Liver (tissue), 7 donors: ENCODE measurements at regions not wholly inside any gene's neighbourhood (a gene's known extent, or its start where the extent isn't known, plus 50 kb on each side); places are given as distances from the start of the nearest gene placed in this dataset.

Source experiments
- DNase-seq: peaks from one replicate; pipeline ENCODE4 v3.0.0-alpha.2; 2017; ENCODE audit warnings: low spot score
- H3K27ac ChIP-seq, 2 donors: one replicate each; pipeline ENCODE4 v1.7.0; 2013; ENCODE audit warnings: inconsistent platforms in 2 of 2, low read length in 2 of 2, control low read depth in 1 of 2, low read depth in 1 of 2, mild to moderate bottlenecking in 1 of 2
- H3K27me3 ChIP-seq, 4 donors: one replicate each; pipeline versions ENCODE4 v1.6.1 to v1.7.0; 2013; ENCODE audit warnings: low read length in 3 of 4, inconsistent platforms in 1 of 4, mild to moderate bottlenecking in 1 of 4, moderate library complexity in 1 of 4; ENCODE audit not compliant: control insufficient read depth in 4 of 4, insufficient read depth in 4 of 4
- H3K36me3 ChIP-seq, 4 donors: one replicate each; pipeline versions ENCODE4 v1.6.1 to v1.7.0; 2013; ENCODE audit warnings: low read length in 3 of 4, mild to moderate bottlenecking in 3 of 4, low read depth in 1 of 4, moderate library complexity in 1 of 4; ENCODE audit not compliant: control insufficient read depth in 4 of 4, insufficient read depth in 3 of 4
- H3K4me1 ChIP-seq, 4 donors: one replicate each; pipeline versions ENCODE4 v1.6.1 to v1.7.0; 2013; ENCODE audit warnings: low read length in 3 of 4, mild to moderate bottlenecking in 3 of 4, moderate library complexity in 1 of 4; ENCODE audit not compliant: control insufficient read depth in 4 of 4, insufficient read depth in 4 of 4
- H3K4me3 ChIP-seq, 3 donors: one replicate each; pipeline versions ENCODE4 v1.6.1 to v1.7.0; 2013; ENCODE audit warnings: low read length in 3 of 3, control low read depth in 1 of 3, low read depth in 1 of 3, mild to moderate bottlenecking in 1 of 3
- H3K9ac ChIP-seq, 2 donors: one replicate each; pipeline ENCODE4 v1.7.0; 2013; ENCODE audit warnings: low read length in 2 of 2, mild to moderate bottlenecking in 2 of 2, moderate library complexity in 2 of 2, control low read depth in 1 of 2, low read depth in 1 of 2
- H3K9me3 ChIP-seq, 4 donors: one replicate each; pipeline versions ENCODE4 v1.6.1 to v1.7.0; 2013; ENCODE audit warnings: low read length in 3 of 4; ENCODE audit not compliant: control insufficient read depth in 4 of 4
- FOXA1 ChIP-seq: IDR thresholded peaks from 2 replicates; pipeline ENCODE4 v1.6.1; 2016; ENCODE audit warnings: antibody characterized with exemption
- FOXA2 ChIP-seq: IDR thresholded peaks from 2 replicates; pipeline ENCODE4 v1.6.1; 2016; ENCODE audit warnings: antibody characterized with exemption
- HNF4A ChIP-seq, 2 donors: conservative IDR thresholded peaks; 2 replicates each; pipeline ENCODE4 v1.6.1; 2016; ENCODE audit warnings: antibody characterized with exemption in 2 of 2, mild to moderate bottlenecking in 2 of 2
- HNF4G ChIP-seq: IDR thresholded peaks from 2 replicates; pipeline ENCODE4 v1.6.1; 2016; ENCODE audit warnings: antibody characterized with exemption
- NR2F2 ChIP-seq: IDR thresholded peaks from 2 replicates; pipeline ENCODE4 v1.6.1; 2016; ENCODE audit warnings: antibody characterized with exemption
- RXRA ChIP-seq, 2 donors: IDR thresholded peaks; 2 replicates each; pipeline ENCODE4 v1.6.1; 2017 to 2018; ENCODE audit warnings: antibody characterized with exemption in 2 of 2, mild to moderate bottlenecking in 1 of 2
- SP1 ChIP-seq: IDR thresholded peaks from 2 replicates; pipeline ENCODE4 v1.6.1; 2018; ENCODE audit warnings: antibody characterized with exemption, mild to moderate bottlenecking
- WGBS: extraction: QIAGEN DNeasy Blood & Tissue Kit; methylation state at CpG from one replicate; pipeline ENCODE4 v1.1.7; 2013; 5-methylcytosine and 5-hydroxymethylcytosine counted together
- TF ChIP-seq, protein P1 (sequence below): IDR thresholded peaks from 2 replicates; pipeline ENCODE4 v1.6.1; 2016; ENCODE audit warnings: antibody characterized with exemption
- TF ChIP-seq, protein P2 (sequence below): IDR thresholded peaks from 2 replicates; pipeline ENCODE4 v1.6.1; 2016; ENCODE audit warnings: antibody characterized with exemption, mild to moderate bottlenecking
- TF ChIP-seq, protein P3 (sequence below): IDR thresholded peaks from 2 replicates; pipeline ENCODE4 v1.6.1; 2016; ENCODE audit warnings: antibody characterized with exemption
- TF ChIP-seq, protein P4 (sequence below): IDR thresholded peaks from 2 replicates; pipeline ENCODE4 v1.6.1; 2016; ENCODE audit warnings: antibody characterized with exemption
- donor health status: healthy.
- donor health status: healthy.
- donor health status: healthy.
- donor health status: healthy.

DNA sequence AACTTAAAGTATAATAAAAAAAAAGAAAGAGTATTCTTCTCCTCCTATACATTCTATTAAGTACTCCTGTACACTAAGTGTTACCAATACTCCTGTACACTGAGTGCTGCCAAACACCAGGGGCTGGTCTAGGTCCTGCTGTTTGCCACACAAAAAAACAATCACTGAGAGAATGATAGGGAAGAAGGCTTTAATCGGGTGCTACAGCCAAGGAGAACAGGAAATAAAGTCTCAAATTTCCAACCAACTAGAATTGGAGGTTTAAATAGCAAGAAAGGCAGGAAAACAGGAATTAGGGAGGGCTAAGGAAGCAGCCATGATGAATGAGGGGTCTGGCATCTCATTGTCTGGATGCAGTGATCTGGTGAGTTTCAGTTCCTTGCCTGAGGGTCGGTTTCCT lies 239.8 kb downstream of the ZNF674 start (continued):
- no peak for TF ChIP-seq NR2F2
- TF ChIP-seq FOXA1, result no peak
- TF ChIP-seq, protein P1, sequence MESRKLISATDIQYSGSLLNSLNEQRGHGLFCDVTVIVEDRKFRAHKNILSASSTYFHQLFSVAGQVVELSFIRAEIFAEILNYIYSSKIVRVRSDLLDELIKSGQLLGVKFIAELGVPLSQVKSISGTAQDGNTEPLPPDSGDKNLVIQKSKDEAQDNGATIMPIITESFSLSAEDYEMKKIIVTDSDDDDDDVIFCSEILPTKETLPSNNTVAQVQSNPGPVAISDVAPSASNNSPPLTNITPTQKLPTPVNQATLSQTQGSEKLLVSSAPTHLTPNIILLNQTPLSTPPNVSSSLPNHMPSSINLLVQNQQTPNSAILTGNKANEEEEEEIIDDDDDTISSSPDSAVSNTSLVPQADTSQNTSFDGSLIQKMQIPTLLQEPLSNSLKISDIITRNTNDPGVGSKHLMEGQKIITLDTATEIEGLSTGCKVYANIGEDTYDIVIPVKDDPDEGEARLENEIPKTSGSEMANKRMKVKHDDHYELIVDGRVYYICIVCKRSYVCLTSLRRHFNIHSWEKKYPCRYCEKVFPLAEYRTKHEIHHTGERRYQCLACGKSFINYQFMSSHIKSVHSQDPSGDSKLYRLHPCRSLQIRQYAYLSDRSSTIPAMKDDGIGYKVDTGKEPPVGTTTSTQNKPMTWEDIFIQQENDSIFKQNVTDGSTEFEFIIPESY, result no peak
- no peak for TF ChIP-seq FOXA2

DNA sequence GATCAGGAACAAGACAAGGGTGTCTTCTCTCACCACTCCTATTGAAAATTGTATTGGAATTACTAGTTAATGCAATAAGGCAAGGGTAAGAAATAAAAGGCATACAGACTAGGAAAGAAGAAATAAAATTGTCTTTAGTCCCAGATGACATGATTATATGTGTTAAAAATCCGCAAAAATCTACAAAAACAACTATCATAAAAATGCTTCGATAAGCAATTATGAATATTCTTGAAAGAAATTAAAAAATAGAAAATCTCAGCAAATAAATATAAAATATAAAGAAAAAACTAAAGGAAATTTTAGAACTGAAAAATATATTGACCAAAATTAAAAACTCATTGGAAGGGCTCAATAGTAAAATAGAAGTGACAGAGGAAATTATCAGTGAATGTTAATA lies 243.3 kb downstream of the ZNF674 start:
- no peak for DNase-seq
- H3K27ac ChIP-seq, result no peak overlapping the region
- peaks cover 0 to 3% (median 0%) of the 10 kb centered on the region in 4 donors for H3K9me3 ChIP-seq
- H3K27me3 ChIP-seq, result no peaks in the 10 kb centered on the region
- WGBS, result 91% methylated on average over 2 of the region's 2 CpGs
- H3K4me1 ChIP-seq, result no peaks in the 10 kb centered on the region
- H3K36me3 ChIP-seq, result no peaks in the 10 kb centered on the region
- no peak overlapping the region for H3K4me3 ChIP-seq
- no peak overlapping the region for H3K9ac ChIP-seq
- no peak for TF ChIP-seq RXRA (IDR thresholded peaks at IDR 0.05)
- no peak for TF ChIP-seq FOXA1

DNA sequence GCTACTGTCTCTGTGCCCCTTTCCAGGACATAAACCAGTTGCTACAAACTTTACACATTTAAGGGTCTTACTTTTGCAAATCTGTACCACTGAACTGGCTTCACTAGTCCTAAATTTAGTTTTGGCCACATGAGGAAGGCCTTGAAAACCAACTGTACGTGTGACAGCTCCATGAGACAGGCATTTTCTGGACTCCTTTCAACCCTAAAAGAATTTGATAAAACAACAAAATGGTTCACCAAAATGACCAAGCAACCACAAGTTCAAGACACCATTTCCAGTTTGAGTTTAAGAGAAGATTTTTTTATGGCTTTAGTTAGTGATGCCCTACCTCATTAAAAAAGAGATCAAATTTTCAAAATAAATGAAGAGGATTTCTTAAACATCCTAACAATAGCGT lies 246.4 kb downstream of the ZNF674 start:
- Histone ChIP-seq H3K36me3 (no peaks in the 10 kb centered on the region), H3K4me3 (no peak overlapping the region), H3K9me3 (no peaks in the 10 kb centered on the region), H3K4me1 (no peaks in the 10 kb centered on the region), H3K9ac (no peak overlapping the region), H3K27me3 (no peaks in the 10 kb centered on the region), H3K27ac (no peak overlapping the region)
- 90% methylated on average over 2 of the region's 2 CpGs for WGBS
- TF ChIP-seq SP1, result no peak
- no peak for TF ChIP-seq HNF4G
- no peak for DNase-seq

DNA sequence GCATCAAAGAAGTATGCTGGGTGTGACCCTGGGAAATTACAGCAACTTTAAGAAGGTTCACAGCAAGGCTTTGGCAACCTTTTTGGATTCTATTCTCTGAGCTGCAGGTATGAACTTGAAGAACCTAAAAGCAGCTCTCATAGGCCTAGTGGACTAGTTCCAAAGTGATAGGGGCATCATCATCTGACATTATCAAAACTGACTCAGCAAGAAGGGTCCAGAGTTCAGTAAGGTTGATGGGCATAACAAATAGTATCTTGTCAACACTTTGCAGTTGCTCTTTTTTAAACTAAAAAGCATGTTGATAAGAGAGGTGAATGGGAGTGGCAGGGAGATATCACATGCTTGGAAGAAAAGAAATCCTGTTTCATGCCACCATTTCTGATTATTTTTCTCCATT lies 249.3 kb downstream of the ZNF674 start:
- no peak for TF ChIP-seq RXRA (IDR thresholded peaks at IDR 0.05)
- no peak for TF ChIP-seq HNF4G
- TF ChIP-seq, protein P2, sequence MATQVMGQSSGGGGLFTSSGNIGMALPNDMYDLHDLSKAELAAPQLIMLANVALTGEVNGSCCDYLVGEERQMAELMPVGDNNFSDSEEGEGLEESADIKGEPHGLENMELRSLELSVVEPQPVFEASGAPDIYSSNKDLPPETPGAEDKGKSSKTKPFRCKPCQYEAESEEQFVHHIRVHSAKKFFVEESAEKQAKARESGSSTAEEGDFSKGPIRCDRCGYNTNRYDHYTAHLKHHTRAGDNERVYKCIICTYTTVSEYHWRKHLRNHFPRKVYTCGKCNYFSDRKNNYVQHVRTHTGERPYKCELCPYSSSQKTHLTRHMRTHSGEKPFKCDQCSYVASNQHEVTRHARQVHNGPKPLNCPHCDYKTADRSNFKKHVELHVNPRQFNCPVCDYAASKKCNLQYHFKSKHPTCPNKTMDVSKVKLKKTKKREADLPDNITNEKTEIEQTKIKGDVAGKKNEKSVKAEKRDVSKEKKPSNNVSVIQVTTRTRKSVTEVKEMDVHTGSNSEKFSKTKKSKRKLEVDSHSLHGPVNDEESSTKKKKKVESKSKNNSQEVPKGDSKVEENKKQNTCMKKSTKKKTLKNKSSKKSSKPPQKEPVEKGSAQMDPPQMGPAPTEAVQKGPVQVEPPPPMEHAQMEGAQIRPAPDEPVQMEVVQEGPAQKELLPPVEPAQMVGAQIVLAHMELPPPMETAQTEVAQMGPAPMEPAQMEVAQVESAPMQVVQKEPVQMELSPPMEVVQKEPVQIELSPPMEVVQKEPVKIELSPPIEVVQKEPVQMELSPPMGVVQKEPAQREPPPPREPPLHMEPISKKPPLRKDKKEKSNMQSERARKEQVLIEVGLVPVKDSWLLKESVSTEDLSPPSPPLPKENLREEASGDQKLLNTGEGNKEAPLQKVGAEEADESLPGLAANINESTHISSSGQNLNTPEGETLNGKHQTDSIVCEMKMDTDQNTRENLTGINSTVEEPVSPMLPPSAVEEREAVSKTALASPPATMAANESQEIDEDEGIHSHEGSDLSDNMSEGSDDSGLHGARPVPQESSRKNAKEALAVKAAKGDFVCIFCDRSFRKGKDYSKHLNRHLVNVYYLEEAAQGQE, result no peak
- TF ChIP-seq HNF4A (conservative IDR thresholded peaks at IDR 0.05), result no peak
- TF ChIP-seq, protein P3, sequence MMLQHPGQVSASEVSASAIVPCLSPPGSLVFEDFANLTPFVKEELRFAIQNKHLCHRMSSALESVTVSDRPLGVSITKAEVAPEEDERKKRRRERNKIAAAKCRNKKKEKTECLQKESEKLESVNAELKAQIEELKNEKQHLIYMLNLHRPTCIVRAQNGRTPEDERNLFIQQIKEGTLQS, result no peak
- TF ChIP-seq, protein P4, sequence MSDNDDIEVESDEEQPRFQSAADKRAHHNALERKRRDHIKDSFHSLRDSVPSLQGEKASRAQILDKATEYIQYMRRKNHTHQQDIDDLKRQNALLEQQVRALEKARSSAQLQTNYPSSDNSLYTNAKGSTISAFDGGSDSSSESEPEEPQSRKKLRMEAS, result no peak
- no peak overlapping the region for H3K4me3 ChIP-seq

More for the DNA sequence above, 249.3 kb downstream of the ZNF674 start:
- Histone ChIP-seq H3K27me3 (no peaks in the 10 kb centered on the region), H3K9ac (no peak overlapping the region), H3K27ac (no peak overlapping the region), H3K4me1 (no peaks in the 10 kb centered on the region), H3K9me3 (no peaks in the 10 kb centered on the region), H3K36me3 (no peaks in the 10 kb centered on the region)
- DNase-seq, result no peak
